Mucosa of descending colon (tissue), 3 donors: ENCODE measurements at regions not wholly inside any gene's neighbourhood (a gene's known extent, or its start where the extent isn't known, plus 50 kb on each side); places are given as distances from the start of the nearest gene placed in this dataset.

Experiments used
- ATAC-seq: fragments of 200-7000 bp; cut with Tn5 transposase; one replicate; pipeline ENCODE4 v1.9.1; 2020; ENCODE audit warnings: mild to moderate bottlenecking, moderate library complexity
- DNase-seq, 3 donors: peaks; one replicate each; pipeline ENCODE4 v3.0.0-alpha.2; 2020
- H3K36me3 ChIP-seq: fragments of 200-600 bp; one replicate; pipeline ENCODE4 v1.8.0; 2021; ENCODE audit warnings: low read depth, mild to moderate bottlenecking
- H3K4me1 ChIP-seq: fragments of 200-600 bp; one replicate; pipeline ENCODE4 v1.8.0; 2021; ENCODE audit warnings: low read depth, mild to moderate bottlenecking
- H3K4me3 ChIP-seq: fragments of 200-600 bp; one replicate; pipeline ENCODE4 v1.8.0; 2021; ENCODE audit warnings: mild to moderate bottlenecking
- H3K9me3 ChIP-seq: fragments of 200-600 bp; one replicate; pipeline ENCODE4 v1.8.0; 2021; ENCODE audit warnings: mild to moderate bottlenecking
- intact Hi-C, 2 donors: fragments of 100-400 bp; cut with DNase I in 1 of 2; cut with micrococcal nuclease in 1 of 2; formaldehyde crosslinking; loops; one replicate each; pipeline versions ENCODE4 v1.11.0 to v1.11.1; 2022; cut with DNase I, micrococcal nuclease
- TF ChIP-seq, protein P1 (sequence below): fragments of 200-600 bp; IDR thresholded peaks from one replicate; pipeline ENCODE4 v1.8.0; 2022; ENCODE audit warnings: antibody characterized with exemption, mild to moderate bottlenecking
- donor health status: DM: no; HTN: no; CAD: no; lungs with moderate emphysema.
- donor health status: DM: no; HTN: no; CAD: no.
- donor health status: DM: no; HTN: yes; CAD: no.

DNA sequence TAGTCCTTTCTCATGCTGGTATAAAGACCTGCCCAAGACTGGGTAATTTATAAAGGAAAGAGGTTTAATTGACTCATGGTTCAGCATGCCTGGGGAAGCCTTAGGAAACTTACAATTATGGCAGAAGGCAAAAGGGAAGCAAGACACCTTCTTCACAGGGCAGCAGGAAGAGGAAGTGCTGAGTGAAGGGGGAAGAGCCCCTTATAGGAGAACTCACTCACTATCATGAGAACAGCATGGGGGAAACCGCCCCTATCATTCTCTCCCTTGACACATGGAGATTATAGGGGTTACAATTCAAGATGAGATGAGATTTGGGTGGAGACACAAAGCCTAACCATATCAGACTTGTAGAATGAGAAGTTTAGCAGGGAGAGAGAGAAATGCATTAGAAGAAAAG, 373.3 kb upstream of the DIAPH2 start:
- ATAC-seq (no peak), DNase-seq (no peak)
- intact Hi-C loops: no loop called here
- TF ChIP-seq, protein P1, sequence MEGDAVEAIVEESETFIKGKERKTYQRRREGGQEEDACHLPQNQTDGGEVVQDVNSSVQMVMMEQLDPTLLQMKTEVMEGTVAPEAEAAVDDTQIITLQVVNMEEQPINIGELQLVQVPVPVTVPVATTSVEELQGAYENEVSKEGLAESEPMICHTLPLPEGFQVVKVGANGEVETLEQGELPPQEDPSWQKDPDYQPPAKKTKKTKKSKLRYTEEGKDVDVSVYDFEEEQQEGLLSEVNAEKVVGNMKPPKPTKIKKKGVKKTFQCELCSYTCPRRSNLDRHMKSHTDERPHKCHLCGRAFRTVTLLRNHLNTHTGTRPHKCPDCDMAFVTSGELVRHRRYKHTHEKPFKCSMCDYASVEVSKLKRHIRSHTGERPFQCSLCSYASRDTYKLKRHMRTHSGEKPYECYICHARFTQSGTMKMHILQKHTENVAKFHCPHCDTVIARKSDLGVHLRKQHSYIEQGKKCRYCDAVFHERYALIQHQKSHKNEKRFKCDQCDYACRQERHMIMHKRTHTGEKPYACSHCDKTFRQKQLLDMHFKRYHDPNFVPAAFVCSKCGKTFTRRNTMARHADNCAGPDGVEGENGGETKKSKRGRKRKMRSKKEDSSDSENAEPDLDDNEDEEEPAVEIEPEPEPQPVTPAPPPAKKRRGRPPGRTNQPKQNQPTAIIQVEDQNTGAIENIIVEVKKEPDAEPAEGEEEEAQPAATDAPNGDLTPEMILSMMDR: no peak
- Histone ChIP-seq H3K4me1 (no peaks in the 10 kb centered on the region), H3K4me3 (no peak overlapping the region), H3K36me3 (no peaks in the 10 kb centered on the region), H3K9me3 (no peaks in the 10 kb centered on the region)

DNA sequence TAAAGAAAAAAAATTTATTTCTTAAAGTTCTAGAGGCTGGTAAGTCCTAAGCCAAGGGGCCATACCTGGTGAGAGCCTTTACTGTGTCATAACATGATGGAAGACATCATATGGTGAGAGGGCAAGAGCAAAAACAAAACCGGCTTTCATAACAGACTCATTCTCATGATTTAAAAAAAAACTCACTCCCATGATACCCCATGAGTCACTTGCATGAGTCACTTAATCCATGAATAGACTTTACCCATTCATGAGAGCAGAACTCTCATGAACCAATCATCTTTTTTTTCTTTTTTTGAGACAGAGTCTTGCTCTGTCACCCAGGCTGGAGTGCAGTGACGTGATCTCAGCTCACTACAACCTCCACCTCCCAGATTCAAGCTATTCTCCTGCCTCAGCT, 369.7 kb upstream of the DIAPH2 start:
- DNase-seq (no peak), ATAC-seq (no peak)
- Histone ChIP-seq H3K4me1 (no peaks in the 10 kb centered on the region), H3K4me3 (no peak overlapping the region), H3K36me3 (no peaks in the 10 kb centered on the region), H3K9me3 (no peaks in the 10 kb centered on the region)
- TF ChIP-seq, protein P1: no peak
- intact Hi-C loops: no loop called here

DNA sequence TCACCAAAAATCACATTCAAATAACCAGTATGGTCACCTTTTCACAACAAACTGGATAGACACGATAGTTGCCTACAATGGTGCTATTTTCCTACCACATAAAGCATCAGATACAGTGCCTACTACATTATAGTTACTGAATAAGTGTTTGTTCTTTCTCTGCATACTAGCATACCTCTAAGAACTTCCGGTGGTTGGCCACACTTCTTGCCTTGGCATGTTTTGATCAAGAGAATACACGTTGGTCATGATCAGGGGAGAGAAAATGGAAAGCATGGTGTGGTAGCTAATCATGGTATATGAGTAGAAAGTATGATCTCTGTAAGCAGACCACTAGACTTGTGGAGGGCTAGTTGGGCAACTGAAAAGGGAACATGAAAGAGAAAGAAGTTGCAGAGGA, 322.8 kb upstream of the DIAPH2 start:
- TF ChIP-seq, protein P1: no peak

DNA sequence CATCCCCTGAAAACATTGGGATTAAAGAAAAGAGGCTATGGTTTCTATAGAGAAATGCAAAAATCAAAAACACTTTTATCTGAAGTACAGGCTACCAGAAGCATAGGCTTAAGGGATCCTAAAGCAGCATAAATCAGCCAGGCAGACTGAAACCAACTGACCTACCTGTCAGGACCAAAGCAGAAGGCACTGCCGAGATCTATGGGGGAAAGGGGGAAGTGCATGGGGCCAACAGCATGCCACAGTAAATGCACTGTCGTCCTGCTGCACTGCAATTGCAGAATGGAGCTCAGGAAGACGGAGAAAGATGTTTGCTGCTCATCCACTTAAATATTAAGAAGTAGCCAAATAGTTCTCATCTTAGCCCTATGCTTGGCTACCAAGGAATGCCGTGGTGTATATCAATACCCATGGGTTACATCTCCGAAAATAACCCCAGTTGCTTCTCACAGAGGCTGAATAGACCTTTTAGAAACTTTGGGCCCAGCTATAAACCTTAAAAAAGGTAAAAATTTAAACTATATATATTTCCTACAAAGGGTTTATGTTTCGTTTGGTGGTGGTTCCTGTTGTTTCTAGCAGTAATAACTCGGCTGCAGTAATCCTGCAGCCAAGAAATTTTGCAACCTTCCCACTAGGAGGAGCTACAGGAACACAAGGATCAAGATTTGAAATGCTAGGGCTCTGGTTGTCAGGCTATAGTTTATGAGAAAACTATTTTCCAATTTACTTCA, 312.2 kb upstream of the DIAPH2 start:
- ATAC-seq (peak; percentile 70), DNase-seq (peak in 1 of 3 donors; percentile 3)
- Histone ChIP-seq H3K4me3 (no peak overlapping the region), H3K36me3 (no peaks in the 10 kb centered on the region), H3K4me1 (no peaks in the 10 kb centered on the region), H3K9me3 (no peaks in the 10 kb centered on the region)
- intact Hi-C loops: no loop called here
- TF ChIP-seq, protein P1: no peak

More for the DNA sequence above, 322.8 kb upstream of the DIAPH2 start:
- ATAC-seq: no peak
- no peak overlapping the region for H3K4me3 ChIP-seq
- no peak for DNase-seq
- H3K9me3 ChIP-seq: no peaks in the 10 kb centered on the region
- intact Hi-C loops: no loop called here
- H3K36me3 ChIP-seq: no peaks in the 10 kb centered on the region
- H3K4me1 ChIP-seq: no peaks in the 10 kb centered on the region

DNA sequence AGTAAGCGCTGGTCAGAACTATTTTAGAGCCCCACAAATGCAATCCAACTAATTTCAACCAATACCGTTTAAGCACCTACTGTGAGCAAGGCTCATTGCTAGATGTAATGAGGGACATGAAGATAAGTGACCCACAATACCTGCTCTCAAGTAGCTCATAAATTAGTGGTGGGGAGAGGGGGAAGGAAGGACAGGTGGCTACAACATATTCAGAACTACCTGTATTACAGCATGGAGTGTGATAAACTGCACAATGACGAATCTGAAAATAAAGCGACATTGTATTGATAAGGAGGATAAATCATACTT, 311.6 kb upstream of the DIAPH2 start:
- no peaks in the 10 kb centered on the region for H3K36me3 ChIP-seq
- TF ChIP-seq, protein P1: no peak
- intact Hi-C loops: no loop called here
- DNase-seq (no peak), ATAC-seq (no peak)
- no peak overlapping the region for H3K4me3 ChIP-seq
- H3K9me3 ChIP-seq: no peaks in the 10 kb centered on the region
- H3K4me1 ChIP-seq: no peaks in the 10 kb centered on the region

DNA sequence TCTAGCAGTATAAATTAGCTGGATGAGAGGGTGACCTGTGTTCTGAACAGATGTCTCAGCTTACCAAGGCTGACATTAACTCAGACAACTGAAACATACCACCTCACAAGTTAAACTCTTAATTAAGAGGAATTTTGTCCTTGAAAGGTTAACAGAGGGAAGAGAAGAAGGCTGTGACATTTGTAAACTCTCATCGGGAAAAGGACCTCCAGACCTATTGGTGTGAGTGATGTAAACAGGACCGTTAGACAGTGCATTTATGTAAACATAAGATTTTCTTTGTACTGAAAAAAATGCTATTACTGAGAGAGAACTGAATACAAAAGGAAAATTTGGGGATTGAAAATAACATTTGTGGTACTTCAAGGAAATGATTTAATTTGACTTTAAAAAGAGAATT, 308.4 kb upstream of the DIAPH2 start:
- H3K9me3 ChIP-seq: no peaks in the 10 kb centered on the region
- no peak overlapping the region for H3K4me3 ChIP-seq
- H3K4me1 ChIP-seq: no peaks in the 10 kb centered on the region
- TF ChIP-seq, protein P1: no peak
- intact Hi-C loops: no loop called here
- no peaks in the 10 kb centered on the region for H3K36me3 ChIP-seq
- ATAC-seq (no peak), DNase-seq (no peak)
